WTC11 (cell line): ENCODE measurements at regions not wholly inside any gene's neighbourhood (a gene's known extent, or its start where the extent isn't known, plus 50 kb on each side); places are given as distances from the start of the nearest gene placed in this dataset.

Source experiments
- ATAC-seq: fragments of 200-7000 bp; cut with Tn5 transposase; 2 replicates; pipeline ENCODE4 v1.10.0; 2021; ENCODE audit warnings: mild to moderate bottlenecking, moderate library complexity
- CTCF ChIA-PET: fragments of 300-600 bp; sonication (Branson Sonifier 250); formaldehyde crosslinking; loops from one replicate; lab custom pipeline; 2021; ENCODE audit warnings: antibody characterized with exemption; lab: Charles Lee
- POLR2A ChIA-PET: fragments of 350-600 bp; sonication (Branson Sonifier 250); formaldehyde crosslinking; loops from one replicate; lab custom pipeline; 2021; ENCODE audit warnings: antibody characterized with exemption; lab: Charles Lee
- DNase-seq: peaks from one replicate; pipeline ENCODE4 v3.0.0; 2021; ENCODE audit warnings: low spot score
- H3K27ac Mint-ChIP-seq: 2 replicates; pipeline ENCODE4 v1.8.0; 2021; ENCODE audit warnings: mixed read lengths
- H3K27me3 Mint-ChIP-seq: 2 replicates; pipeline ENCODE4 v1.8.0; 2021; ENCODE audit warnings: low read depth, mild to moderate bottlenecking, moderate library complexity, mixed read lengths
- H3K36me3 Mint-ChIP-seq: 2 replicates; pipeline ENCODE4 v1.8.0; 2021; ENCODE audit warnings: mixed read lengths
- H3K4me1 Mint-ChIP-seq: 2 replicates; pipeline ENCODE4 v1.8.0; 2022; ENCODE audit warnings: mixed read lengths
- H3K4me3 Mint-ChIP-seq: 2 replicates; pipeline ENCODE4 v1.8.0; 2021; ENCODE audit warnings: mild to moderate bottlenecking, moderate library complexity, mixed read lengths
- H3K9me3 Mint-ChIP-seq: 2 replicates; pipeline ENCODE4 v1.8.0; 2021; ENCODE audit warnings: mixed read lengths
- ATF2 ChIP-seq: sonication (generic); formaldehyde crosslinking; IDR thresholded peaks from 2 replicates; pipeline ENCODE4 v1.8.1; 2022; ENCODE audit warnings: low read depth, missing genetic modification reagents, borderline replicate concordance
- EMX1 ChIP-seq: fragments of 250-450 bp; sonication (Bioruptor Pico); IDR thresholded peaks from 2 replicates; pipeline ENCODE4 v1.8.0; 2021; ENCODE audit warnings: mild to moderate bottlenecking
- ERG ChIP-seq: fragments of 250-450 bp; sonication (Bioruptor Pico); IDR thresholded peaks from 2 replicates; pipeline ENCODE4 v1.8.0; 2021; ENCODE audit warnings: mild to moderate bottlenecking
- ESRRA ChIP-seq: sonication (generic); formaldehyde crosslinking; IDR thresholded peaks from 2 replicates; pipeline ENCODE4 v1.8.1; 2022; ENCODE audit warnings: mild to moderate bottlenecking, missing genetic modification reagents, borderline replicate concordance
- FOXJ3 ChIP-seq: sonication (generic); formaldehyde crosslinking; IDR thresholded peaks from 2 replicates; pipeline ENCODE4 v1.9.0; 2021; ENCODE audit warnings: missing genetic modification reagents, mild to moderate bottlenecking, borderline replicate concordance
- FOXK1 ChIP-seq: sonication (generic); formaldehyde crosslinking; IDR thresholded peaks from 2 replicates; pipeline ENCODE4 v1.8.0; 2022; ENCODE audit warnings: mild to moderate bottlenecking, moderate library complexity, missing genetic modification reagents
- HMGA2 ChIP-seq: fragments of 250-450 bp; sonication (Bioruptor Pico); IDR thresholded peaks from 2 replicates; pipeline ENCODE4 v1.4.0; 2021; ENCODE audit warnings: mild to moderate bottlenecking, moderate library complexity
- NFE2L1 ChIP-seq: sonication (generic); formaldehyde crosslinking; IDR thresholded peaks from 2 replicates; pipeline ENCODE4 v1.8.1; 2023; ENCODE audit warnings: missing genetic modification reagents
- NFYB ChIP-seq: sonication (generic); formaldehyde crosslinking; conservative IDR thresholded peaks from 2 replicates; pipeline ENCODE4 v1.8.0; 2022; ENCODE audit warnings: low read depth, missing genetic modification reagents
- NR2C2 ChIP-seq: sonication (generic); formaldehyde crosslinking; IDR thresholded peaks from 2 replicates; pipeline ENCODE4 v1.8.0; 2022; ENCODE audit warnings: mild to moderate bottlenecking, missing genetic modification reagents
- NR3C1 ChIP-seq: sonication (generic); formaldehyde crosslinking; conservative IDR thresholded peaks from 2 replicates; pipeline ENCODE4 v1.8.1; 2023; ENCODE audit warnings: low read depth, mild to moderate bottlenecking, missing genetic modification reagents
- PREB ChIP-seq: sonication (generic); formaldehyde crosslinking; IDR thresholded peaks from 2 replicates; pipeline ENCODE4 v1.8.1; 2022; ENCODE audit warnings: mild to moderate bottlenecking, missing genetic modification reagents, moderate library complexity, borderline replicate concordance
- SMAD4 ChIP-seq: sonication (generic); formaldehyde crosslinking; IDR thresholded peaks from 2 replicates; pipeline ENCODE4 v1.8.0; 2022; ENCODE audit warnings: mild to moderate bottlenecking, missing genetic modification reagents
- USF2 ChIP-seq: sonication (generic); formaldehyde crosslinking; IDR thresholded peaks from 2 replicates; pipeline ENCODE4 v1.8.1; 2023; ENCODE audit warnings: mild to moderate bottlenecking, missing genetic modification reagents, moderate library complexity
- ZBTB21 ChIP-seq: sonication (generic); formaldehyde crosslinking; IDR thresholded peaks from 2 replicates; pipeline ENCODE4 v1.8.1; 2023; ENCODE audit warnings: mild to moderate bottlenecking, missing genetic modification reagents, borderline replicate concordance
- ZNF138 ChIP-seq: sonication (generic); formaldehyde crosslinking; conservative IDR thresholded peaks from 2 replicates; pipeline ENCODE4 v1.8.1; 2022; ENCODE audit warnings: mild to moderate bottlenecking, moderate library complexity, missing genetic modification reagents
- ZNF219 ChIP-seq: sonication (generic); formaldehyde crosslinking; IDR thresholded peaks from 2 replicates; pipeline ENCODE4 v1.8.0; 2023; ENCODE audit warnings: missing genetic modification reagents, mild to moderate bottlenecking, borderline replicate concordance
- ZNF232 ChIP-seq: sonication (generic); formaldehyde crosslinking; IDR thresholded peaks from 2 replicates; pipeline ENCODE4 v1.8.0; 2022; ENCODE audit warnings: mild to moderate bottlenecking, missing genetic modification reagents
- ZNF317 ChIP-seq: sonication (generic); formaldehyde crosslinking; IDR thresholded peaks from 2 replicates; pipeline ENCODE4 v1.8.1; 2023; ENCODE audit warnings: low read depth, mild to moderate bottlenecking, moderate library complexity, missing genetic modification reagents, borderline replicate concordance
- TF ChIP-seq, protein P1 (sequence below): fragments of 250-450 bp; sonication (Bioruptor Pico); conservative IDR thresholded peaks from 2 replicates; pipeline ENCODE4 v1.9.0; 2021; ENCODE audit warnings: mild to moderate bottlenecking

DNA sequence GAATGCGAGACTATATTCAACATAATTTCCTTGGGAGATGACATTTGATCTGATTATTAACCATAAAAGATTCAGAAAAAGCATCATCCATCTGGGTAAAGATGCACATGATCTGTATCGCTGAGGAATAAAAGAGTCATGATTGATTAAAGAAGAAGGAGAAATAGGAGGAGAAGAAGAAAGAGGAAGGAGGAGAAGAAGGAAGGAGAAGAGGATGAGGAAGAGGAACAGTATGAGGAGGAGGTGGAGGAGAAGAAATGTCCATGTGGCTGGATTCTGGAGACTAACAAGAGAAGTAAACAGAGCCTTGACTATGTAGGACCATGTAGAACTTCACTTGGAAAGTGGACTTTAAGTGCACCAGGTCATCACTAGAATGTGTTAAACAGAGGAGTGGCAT lies 947.4 kb downstream of the LRFN5 start:
- H3K36me3 Mint-ChIP-seq: peaks cover 5% of the 10 kb centered on the region
- ATAC-seq: no peak
- H3K27me3 Mint-ChIP-seq: no peaks in the 10 kb centered on the region
- DNase-seq: no peak
- POLR2A ChIA-PET: no interaction called here
- no peak overlapping the region; the same call in 1 of the 2 replicates for H3K27ac Mint-ChIP-seq
- H3K4me1 Mint-ChIP-seq: no peaks in the 10 kb centered on the region
- H3K4me3 Mint-ChIP-seq: no peak overlapping the region
- TF ChIP-seq ZNF138 (CRISPR knock-in tag): no peak
- TF ChIP-seq ZBTB21: no peak
- peaks cover 20% of the 10 kb centered on the region for H3K9me3 Mint-ChIP-seq
- CTCF ChIA-PET: no interaction called here

DNA sequence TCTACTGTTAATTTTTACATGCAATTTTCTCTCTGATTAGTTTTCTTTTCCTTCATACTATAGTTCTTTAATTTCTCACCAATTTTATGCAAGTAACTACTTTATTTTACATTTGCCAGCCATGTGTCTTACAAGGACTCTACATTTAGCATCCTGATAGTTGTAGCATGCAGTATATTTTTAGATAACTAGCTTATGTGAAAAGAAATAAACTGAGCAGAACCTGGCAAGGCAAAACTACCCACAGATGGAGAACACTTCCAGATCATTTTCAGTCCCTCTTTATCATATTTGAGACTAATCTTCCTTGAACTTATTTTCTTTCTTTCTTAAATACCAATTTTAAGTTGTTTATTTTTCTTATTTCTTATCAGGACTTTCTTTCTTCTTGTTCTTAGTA lies 943.6 kb downstream of the LRFN5 start:
- ChIA-PET CTCF (no interaction called here), POLR2A (no interaction called here)
- peaks cover 24% of the 10 kb centered on the region for H3K36me3 Mint-ChIP-seq
- TF ChIP-seq USF2 (no peak), ZNF219 (CRISPR knock-in tag) (no peak), NR2C2 (CRISPR knock-in tag) (no peak), ERG (CRISPR knock-in tag) (no peak), ESRRA (no peak), NFE2L1 (no peak), SMAD4 (CRISPR knock-in tag) (no peak), HMGA2 (CRISPR knock-in tag) (no peak), FOXK1 (no peak), ZNF317 (no peak), ZNF232 (CRISPR knock-in tag) (no peak), NR3C1 (CRISPR knock-in tag) (no peak), EMX1 (CRISPR knock-in tag) (no peak), PREB (no peak), NFYB (CRISPR knock-in tag) (no peak), ATF2 (CRISPR knock-in tag) (no peak), FOXJ3 (CRISPR knock-in tag) (no peak)
- TF ChIP-seq, protein P1, sequence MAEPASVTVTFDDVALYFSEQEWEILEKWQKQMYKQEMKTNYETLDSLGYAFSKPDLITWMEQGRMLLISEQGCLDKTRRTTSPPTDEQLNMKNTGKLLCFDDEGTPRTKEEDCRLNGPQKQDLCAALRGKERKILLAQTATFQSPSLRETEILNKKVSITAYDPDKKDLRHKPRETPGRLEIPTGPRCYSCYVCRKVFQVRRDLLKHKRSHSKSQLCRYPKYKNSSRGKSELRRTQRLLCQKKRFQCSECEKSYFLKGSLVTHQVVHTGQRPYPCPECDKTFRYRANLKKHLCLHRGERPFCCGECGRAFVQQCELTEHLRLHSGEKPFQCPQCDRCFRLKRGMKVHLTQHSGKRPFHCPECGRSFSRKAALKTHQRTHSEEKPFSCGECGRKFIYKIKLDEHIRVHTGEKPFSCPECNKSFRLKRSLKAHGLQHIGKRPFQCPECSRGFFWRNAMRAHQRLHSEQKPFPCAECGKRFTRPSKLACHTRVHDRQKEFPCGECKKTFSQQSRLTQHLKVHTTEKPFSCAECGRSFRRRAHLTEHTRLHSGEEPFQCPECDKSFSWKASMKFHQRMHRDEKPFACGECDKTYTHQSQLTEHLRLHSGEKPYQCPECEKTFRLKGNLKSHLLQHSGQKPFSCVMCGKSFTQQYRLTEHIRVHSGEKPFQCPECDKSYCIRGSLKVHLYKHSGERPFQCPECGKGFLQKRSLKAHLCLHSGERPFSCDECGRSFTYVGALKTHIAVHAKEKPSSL: no peak
- H3K27ac Mint-ChIP-seq: no peak overlapping the region
- no peaks in the 10 kb centered on the region; the same call in 1 of the 2 replicates for H3K27me3 Mint-ChIP-seq
- no peak for ATAC-seq
- peaks cover 38% of the 10 kb centered on the region for H3K9me3 Mint-ChIP-seq
- no peak overlapping the region for H3K4me3 Mint-ChIP-seq
- H3K4me1 Mint-ChIP-seq: 0 out of 2 replicates have a peak, but pooled peaks cover 4% of the 10 kb centered on the region
- DNase-seq: no peak
